Right ventricle myocardium superior (tissue), 1 donor: ENCODE measurements at regions not wholly inside any gene's neighbourhood (a gene's known extent, or its start where the extent isn't known, plus 50 kb on each side); places are given as distances from the start of the nearest gene placed in this dataset.
A peak's percentile ranks its signal among the peaks of the same experiment; 100 is the strongest.
"Not testable (repeated sequence)": the region's sequence is repeated elsewhere in the genome, so short reads cannot be mapped to it uniquely, and the experiment has no call there.

ENCODE experiments used
- ATAC-seq: fragments of 200-7000 bp; cut with Tn5 transposase; one replicate; pipeline ENCODE4 v1.9.1; 2020; ENCODE audit warnings: mild to moderate bottlenecking; ENCODE audit not compliant: poor library complexity
- DNase-seq: peaks from one replicate; pipeline ENCODE4 v3.0.0-alpha.2; 2020
- intact Hi-C: fragments of 100-400 bp; cut with DNase I; formaldehyde crosslinking; loops from one replicate; pipeline ENCODE4 v1.11.2; 2022
- donor health status: DM: no; HTN: yes; CAD: no; lungs with severe emphysema.

DNA sequence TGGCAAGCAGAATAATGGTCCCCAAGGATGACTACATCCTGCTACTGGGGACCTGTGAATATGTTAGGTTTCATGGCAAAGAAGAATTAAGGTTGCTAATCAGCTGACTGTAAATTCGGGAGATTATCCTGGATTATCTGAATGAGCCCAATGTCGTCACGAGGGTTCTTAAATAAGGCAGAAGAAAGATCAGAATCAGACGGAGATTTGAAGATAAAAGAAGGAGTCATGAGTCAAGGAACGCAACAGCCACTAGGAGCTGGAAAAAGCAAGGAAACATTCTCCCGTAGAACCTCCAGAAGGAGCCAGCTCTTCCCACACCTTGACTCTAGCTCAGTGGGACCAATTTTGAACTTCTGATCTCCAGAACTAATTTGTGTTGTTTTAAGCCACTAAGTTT lies 82.9 kb upstream of the APBB1IP start:
- DNase-seq (no peak), ATAC-seq (no peak)
- intact Hi-C loops: no loop called here

DNA sequence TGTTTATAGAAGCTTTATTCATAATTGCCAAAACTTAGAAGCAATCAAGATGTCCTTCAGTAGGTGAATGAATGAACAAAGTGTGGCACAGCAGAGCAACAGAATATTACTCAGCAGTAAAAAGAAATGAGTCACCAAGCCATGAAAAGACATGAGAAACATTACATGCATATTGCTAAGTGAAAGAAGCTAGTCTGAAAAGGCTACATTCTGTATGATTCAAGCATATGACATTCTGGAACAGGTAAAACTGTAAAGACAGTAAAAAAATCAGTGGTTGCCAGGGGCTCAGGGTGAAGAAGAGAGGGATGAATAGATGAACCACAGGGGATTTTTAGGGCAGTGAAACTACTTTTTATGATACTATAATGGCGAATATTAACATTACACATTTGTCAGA lies 80.9 kb upstream of the APBB1IP start:
- DNase-seq: no peak
- ATAC-seq: no peak
- intact Hi-C loops: no loop called here

DNA sequence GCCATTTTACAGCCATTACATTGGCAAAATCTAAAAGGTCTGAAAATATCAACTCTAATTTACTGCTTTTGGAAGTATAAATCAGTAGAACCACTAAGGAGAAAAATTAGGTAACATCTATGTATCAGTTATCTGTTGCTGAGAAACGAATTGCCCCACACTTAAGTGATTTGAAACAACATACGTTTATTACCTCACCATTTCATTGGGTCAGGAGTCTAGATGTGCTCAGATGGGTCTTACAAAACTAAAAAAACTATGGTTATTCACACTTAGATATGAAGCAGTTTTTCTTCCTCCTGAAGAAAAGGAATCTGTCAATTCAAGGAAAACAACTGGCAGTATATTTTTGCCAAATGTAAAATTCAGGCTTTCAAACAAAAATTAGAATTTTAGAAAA lies 80.1 kb upstream of the APBB1IP start:
- intact Hi-C loops: no loop called here
- ATAC-seq (no peak), DNase-seq (no peak)

DNA sequence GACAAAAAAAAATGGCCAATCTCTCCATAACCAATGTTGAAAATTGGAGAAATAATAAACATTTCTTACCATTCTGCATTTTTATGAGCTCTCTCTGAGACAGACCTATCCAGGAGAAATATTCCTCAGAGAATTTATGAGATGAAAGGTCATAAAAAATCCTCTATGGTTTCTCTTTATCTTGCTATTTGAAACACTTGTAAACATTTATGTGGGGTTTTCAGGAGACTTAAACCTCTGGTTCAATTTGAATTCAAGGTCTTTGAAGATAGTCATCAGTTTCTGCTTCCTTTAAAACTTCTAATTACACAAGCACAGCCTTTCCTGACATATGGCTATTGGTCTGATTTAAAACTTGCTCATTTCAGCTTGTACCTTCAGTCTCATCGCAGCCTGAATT lies 78.5 kb upstream of the APBB1IP start:
- DNase-seq (no peak), ATAC-seq (no peak)
- intact Hi-C loops: no loop called here

DNA sequence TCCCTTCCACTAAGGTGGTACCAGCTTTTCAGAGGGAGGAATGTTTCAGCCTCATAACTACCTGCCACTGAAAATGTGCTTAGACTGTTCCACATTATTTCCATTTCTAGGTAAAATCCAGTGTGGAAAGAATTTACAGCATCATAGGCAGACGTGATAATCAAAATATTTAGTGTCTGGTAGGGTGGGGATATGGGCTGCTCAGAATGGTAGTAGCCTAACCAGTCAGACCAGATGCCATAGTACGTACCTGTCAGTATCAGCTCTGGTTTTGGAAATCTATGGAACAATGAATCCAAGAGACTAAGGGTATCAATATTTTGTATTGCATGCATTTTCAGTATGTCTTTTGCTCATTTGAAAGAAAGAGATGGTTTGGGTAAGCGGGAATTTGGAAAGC lies 76.8 kb upstream of the APBB1IP start:
- intact Hi-C loops: no loop called here
- no peak for ATAC-seq
- DNase-seq: no peak

DNA sequence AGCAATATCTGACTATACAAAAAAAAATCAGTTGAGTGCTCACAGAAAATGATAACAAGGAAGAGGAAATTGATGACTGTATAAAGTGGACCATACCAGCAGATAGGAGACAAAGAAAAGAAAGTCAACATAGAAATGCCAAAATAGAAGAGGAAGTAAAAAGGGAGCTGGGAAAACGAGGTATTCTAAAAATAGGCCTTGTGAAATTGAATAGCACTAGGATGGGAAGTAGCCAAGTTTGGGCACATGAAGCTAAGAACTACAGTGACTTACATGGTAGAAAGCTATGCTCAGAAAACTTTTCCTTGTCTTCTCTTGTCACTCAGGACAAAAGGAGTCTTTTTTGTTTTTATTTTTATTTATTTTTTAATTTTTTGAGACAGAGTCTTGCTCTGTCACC lies 76.2 kb upstream of the APBB1IP start:
- no peak for ATAC-seq
- intact Hi-C loops: no loop called here
- no peak for DNase-seq

DNA sequence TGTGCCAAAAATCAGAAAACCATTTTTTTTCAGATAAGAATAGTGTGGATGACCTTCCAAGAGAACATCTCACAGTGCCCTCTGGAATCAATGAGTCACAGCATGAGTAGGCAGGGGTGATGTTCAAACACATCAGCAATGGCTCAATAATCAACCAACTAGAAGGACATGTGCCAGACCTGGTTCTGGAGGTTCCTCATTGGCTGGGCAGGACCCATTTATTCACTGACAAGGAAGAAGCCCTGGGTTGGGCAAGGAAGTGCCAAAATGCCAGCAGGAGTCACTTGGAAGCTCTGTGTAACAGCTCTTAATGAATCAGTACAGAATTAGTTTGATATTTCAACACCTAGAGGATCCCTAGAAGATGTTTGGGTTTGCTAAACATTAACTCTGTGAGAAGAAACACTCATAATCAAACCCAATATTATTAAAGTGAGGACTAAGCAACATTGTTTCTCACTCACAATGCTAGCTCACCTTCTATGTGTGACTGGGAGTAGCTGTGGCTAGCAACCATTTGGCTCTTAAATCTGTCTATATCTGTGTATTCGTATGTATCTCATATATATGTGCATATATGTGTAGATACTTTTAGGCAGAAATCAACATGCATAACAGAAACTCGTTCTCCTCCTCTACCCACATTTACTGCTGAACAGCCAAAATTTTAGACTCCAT lies 72.3 kb upstream of the APBB1IP start:
- intact Hi-C loops: no loop called here
- ATAC-seq (no peak), DNase-seq (no peak)

DNA sequence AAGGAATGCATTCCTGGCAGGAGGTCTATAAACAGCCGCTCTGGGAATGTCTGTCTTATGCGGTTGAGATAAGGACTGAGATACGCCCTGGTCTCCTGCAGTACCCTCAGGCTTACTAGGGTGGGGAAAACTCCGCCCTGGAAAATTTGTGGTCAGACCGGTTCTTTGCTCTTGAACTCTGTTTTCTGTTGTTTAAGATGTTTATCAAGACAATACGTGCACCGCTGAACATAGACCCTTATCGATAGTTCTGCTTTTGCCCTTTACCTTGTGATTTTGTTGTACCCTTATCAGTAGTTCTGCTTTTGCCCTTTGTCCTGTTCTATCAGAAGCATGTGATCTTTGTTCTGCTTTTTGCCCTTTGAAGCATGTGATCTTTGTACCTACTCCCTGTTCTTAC lies 71.1 kb upstream of the APBB1IP start:
- intact Hi-C loops, DNase-seq: not testable (repeated sequence)

DNA sequence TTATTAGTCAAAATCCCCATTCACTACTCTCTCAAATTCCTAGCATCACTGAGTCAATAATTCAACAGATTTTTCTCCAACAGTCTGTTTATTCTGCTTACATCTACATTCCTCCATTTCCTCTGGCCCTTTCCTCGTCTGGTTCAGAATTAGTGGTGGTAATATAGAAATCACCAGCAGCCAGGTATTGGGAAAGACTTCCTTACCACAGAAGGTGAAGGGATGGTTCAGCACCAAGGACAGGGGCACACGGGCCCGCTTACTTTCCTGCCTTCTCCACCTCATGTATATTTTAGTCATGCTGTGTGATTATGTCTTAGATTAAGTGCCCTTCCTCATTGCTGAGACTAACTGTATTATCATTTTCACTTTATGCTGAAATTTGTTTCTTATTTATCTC lies 70.4 kb upstream of the APBB1IP start:
- intact Hi-C loops: no loop called here
- no peak for ATAC-seq
- no peak for DNase-seq

More for the DNA sequence above, 71.1 kb upstream of the APBB1IP start:
- not testable (repeated sequence) for ATAC-seq

DNA sequence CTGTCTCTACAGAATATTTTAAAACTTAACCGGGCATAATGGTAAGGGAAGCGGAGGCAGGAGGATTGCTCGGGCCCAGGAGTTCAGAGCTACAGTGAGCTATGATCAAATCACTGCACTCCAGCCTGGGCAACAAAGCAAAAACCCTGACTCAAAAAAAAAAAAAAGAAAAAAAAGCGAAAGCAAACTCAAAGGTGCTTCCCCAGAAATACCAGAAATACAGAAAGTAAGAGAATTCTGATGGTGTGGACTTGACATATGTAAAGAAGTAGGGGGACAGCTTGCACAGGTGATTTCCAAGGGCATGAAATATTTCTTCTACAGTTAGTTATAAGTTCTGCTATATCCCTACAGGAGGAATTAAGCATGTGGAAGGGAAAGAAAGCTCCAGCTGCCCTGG lies 69.7 kb upstream of the APBB1IP start:
- ATAC-seq (no peak), DNase-seq (no peak)
- intact Hi-C loops: no loop called here

DNA sequence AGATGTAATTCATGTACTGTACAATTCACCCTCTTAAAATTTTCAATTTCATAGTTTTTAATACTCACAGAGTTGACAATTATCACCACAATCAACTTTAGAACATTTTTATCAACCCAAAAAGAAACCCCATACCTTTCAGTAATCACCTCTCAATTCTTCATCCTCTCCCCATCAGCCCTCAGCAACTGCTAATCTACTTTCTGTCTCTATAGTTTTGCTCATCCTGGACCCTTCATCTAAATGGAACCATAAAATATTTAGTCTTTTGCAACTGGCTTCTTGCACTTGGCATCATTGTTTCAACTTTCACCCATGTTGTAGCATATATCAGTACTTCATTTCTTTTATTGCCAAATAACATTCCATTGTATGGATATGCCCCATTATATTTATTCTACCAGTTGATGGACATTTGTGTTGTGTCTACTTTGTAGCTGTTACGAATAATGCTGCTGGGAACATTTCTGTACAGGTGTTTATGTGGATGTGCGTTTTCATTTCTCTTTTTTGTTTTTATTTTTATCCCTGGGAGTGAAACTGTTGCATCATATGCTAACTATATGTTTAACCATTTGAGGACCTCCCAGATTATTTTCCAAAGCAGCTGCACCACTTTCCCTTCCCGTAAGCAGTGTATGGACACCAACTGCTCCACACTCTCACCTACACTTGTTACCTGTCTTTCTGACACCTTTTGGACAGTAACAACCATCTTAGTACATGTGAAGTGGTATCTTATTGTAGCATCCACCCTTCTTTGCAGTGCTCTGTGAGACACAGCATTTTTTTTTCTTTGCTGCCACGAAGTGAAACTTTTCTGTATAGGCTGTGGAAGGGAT lies 65.4 kb upstream of the APBB1IP start:
- DNase-seq: no peak
- intact Hi-C loops: no loop called here
- ATAC-seq: no peak

DNA sequence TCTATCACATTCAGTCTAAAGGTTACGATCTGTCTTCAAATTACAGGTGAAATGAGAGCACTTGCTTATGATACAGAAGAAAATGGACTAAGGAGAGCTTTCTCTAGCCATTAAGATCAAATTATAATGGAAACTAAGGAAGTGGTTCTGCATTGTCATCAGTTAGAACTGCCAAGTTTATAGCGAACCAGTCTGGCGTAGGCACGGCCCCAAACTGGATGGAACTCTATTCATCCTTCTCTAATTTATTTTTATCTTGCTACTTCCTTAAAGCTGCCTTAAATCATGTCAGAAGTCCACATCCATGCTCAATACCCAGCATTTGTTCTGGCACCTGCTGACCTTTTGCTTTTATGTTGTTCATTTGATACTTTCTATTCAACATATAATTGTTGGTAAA lies 63.7 kb upstream of the APBB1IP start:
- DNase-seq: peak; percentile 41

DNA sequence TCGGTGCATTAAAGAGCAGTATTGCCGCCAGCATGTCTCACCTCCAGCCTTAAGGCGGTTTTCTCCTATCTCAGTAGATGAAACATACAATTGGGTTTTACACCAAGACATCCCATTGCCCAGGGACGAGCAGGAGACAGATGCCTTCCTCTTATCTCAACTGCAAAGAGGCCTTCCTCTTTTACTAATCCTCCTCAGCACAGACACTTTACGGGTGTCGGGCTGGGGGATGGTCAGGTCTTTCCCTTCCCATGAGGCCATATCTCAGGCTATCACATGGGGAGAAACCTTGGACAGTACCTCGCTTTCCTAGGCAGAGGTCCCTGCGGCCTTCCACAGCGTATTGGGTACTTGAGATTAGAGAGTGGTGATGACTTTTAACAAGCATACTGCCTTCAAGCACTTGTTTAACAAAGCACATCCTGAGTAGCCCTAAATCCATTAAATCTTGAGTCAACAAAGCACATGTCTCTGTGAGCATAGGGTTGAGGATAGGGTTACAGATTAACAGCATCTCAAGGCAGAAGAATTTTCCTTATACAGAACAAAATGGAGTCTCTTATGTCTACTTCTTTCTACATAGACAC lies 60.8 kb upstream of the APBB1IP start:
- intact Hi-C loops, ATAC-seq, DNase-seq: not testable (repeated sequence)

More for the DNA sequence above, 63.7 kb upstream of the APBB1IP start:
- intact Hi-C loops: no loop called here
- ATAC-seq: no peak

DNA sequence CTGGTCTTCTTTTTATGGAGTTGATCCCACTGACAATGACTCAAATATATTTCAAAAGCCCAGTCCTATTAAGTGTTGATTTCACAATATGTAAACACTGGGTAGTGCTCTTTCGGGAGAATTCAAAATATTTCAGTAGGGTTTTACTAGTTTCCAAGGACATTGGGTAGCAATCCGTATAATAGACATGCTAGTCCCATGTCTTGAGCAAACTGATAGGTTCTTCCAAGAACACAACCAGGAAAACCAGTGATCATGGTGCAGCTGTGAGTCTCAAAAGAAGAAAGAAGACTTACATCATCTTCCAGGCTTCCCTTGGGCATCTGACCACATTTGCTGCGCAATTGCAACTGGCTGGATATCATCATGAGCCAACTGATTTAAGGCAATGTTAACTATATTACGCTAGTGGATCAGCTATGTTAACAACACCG lies 59.3 kb upstream of the APBB1IP start:
- intact Hi-C loops: no loop called here
- DNase-seq (no peak), ATAC-seq (no peak)

DNA sequence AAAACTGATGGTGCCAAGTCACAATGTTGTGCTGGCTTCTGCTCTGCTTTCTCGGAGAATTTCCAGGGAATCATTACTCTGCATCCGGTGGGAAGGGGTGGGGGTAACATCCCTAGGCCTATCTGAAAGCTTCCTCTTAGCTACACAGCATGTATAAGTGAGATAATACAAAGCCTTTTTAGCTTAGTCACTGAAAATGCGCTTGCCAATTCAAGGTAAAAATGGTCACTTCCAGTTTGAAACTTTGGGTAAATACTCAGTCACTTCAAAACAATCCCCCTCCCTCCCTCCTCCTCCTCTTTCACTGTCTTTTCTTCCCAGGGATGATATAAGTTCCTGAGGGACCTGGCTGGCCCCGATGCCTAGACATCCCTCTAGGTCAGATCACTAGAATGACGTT lies 57.3 kb upstream of the APBB1IP start:
- no peak for DNase-seq
- no peak for ATAC-seq
- intact Hi-C loops: no loop called here

DNA sequence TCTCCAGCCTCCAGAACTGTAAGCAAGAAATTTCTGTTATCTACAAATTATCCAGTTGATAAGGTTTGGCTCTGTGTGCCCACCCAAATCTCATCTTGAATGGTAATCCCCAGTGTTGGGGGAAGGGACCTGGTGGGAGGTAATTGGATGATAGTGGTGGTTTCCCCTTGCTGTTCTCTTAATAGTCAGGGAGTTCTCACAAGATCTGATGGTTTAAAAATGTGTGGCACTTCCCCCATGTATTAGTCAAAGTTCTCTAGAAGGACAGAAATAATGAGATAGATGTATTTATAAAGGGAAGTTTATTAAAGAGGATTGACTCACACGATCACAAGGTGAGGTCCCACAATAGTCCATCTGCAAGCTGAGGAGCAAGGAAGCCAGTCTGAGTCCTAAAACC lies 56.2 kb upstream of the APBB1IP start:
- intact Hi-C loops: no loop called here
- DNase-seq (no peak), ATAC-seq (no peak)

DNA sequence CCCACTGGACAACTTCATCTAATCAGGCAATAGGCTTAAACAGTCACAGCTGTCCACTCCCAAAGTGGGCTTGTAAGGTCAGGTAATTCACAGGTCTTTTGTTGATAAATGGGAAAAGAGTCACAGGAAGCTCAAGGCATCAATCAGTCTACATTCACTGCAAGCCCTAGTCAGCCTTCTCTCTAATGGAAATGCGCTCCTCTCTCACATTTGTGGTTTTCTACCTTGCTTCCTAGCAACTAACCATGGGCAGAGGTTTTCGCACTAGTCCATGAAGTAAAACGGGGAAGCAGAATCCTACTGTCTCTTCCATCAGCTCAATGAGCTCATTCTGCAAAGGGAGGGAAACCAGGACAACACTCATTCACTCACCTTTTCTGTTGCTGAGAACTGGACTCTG lies 53.5 kb upstream of the APBB1IP start:
- intact Hi-C loops: no loop called here
- DNase-seq (no peak), ATAC-seq (no peak)

DNA sequence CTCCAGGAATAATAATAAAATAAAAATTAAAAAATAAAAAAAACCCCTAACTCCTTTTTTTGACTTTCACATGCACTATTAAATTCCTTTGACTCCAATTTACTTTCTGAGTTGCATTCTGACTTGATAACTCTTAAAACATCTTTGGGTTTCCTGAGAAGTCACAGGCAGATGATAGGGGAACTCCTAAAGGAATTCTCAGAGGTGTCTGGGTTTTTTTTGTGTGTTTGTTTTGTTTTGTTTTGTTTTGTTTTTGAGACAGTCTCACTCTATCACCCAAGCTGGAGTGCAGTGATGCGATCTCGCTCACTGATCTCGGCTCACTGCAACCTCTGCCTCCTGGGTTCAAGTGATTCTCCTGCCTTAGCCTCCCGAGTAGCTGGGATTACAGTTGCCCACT lies 52.7 kb upstream of the APBB1IP start:
- intact Hi-C loops: no loop called here
- ATAC-seq (no peak), DNase-seq (no peak)

DNA sequence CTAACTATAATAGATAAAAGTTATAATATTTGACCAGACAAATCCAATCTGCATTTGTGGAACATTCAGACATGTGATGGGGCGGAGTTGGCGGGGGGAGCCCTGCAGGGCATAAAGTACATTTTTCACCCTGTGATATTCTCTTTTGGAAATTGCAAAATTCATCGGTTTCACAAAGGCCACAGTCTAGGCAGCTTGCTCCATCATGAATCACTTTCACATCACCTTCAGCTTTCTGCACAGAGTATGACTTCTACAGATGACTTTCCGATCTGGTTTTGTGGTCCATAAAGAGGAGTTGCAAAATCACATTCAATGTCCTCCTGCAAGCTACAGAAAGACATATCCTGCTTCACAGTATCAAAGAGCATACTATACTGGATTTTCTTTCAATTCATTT lies 51.4 kb upstream of the APBB1IP start:
- intact Hi-C loops: no loop called here
- DNase-seq (no peak), ATAC-seq (no peak)
